ENCODE measurements at regions not wholly inside any gene's neighbourhood (a gene's known extent, or its start where the extent isn't known, plus 50 kb on each side); places are given as distances from the start of the nearest gene placed in this dataset.

- no peak overlapping the region for H2AFZ ChIP-seq (ENCODE audit: insufficient read depth, low read depth, low read length, poor library complexity, severe bottlenecking)
- intact Hi-C loops (cut with micrococcal nuclease), result no loop called here
- H3K36me3 Mint-ChIP-seq, result no peaks in the 10 kb centered on the region
Observed at GRCh38 chr5:153088538-153088937, 401.9 kb upstream of the GRIA1 start.

GRCh38 chr5:153094333-153094732 is 396.1 kb upstream of the GRIA1 start:
- intact Hi-C loops (cut with micrococcal nuclease), result no loop called here
- H3K4me1 Mint-ChIP-seq, result no peaks in the 10 kb centered on the region
- Histone ChIP-seq H4K20me1 (ENCODE audit: insufficient read depth, low read length) (no peaks in the 10 kb centered on the region), H3K4me3 (replicated peaks in 1 of 3; ENCODE audit: low read depth in 2 of 3, low read length in 3 of 3) (no peak overlapping the region), H3K36me3 (replicated peaks in 1 of 2; ENCODE audit: control insufficient read depth in 1 of 2, insufficient read depth in 2 of 2, low read length in 2 of 2) (no peaks in the 10 kb centered on the region), H3K9ac (ENCODE audit: insufficient read depth, low read length, poor library complexity, severe bottlenecking) (no peak overlapping the region), H3K79me2 (ENCODE audit: insufficient read depth, low read length) (no peaks in the 10 kb centered on the region), H3K4me1 (ENCODE audit: control insufficient read depth in 1 of 2, insufficient read depth in 2 of 2, low read length in 2 of 2) (no peaks in the 10 kb centered on the region), H3K4me2 (replicated peaks; ENCODE audit: extremely low read depth, low read length, poor library complexity, severe bottlenecking) (no peak overlapping the region), H3K27ac (ENCODE audit: low read depth in 1 of 2, low read length in 2 of 2) (no peak overlapping the region), H2AFZ (ENCODE audit: insufficient read depth, low read depth, low read length, poor library complexity, severe bottlenecking) (no peak overlapping the region), H3K27me3 (ENCODE audit: control insufficient read depth in 2 of 2, insufficient read depth in 2 of 2, low read length in 2 of 2) (no peaks in the 10 kb centered on the region), H3K9me3 (replicated peaks in 1 of 2; ENCODE audit: control insufficient read depth in 1 of 2, insufficient read depth in 1 of 2, low read length in 2 of 2) (no peaks in the 10 kb centered on the region)
- WGBS (ENCODE audit: insufficient coverage), result 90% methylated on average over 2 of the region's 3 CpGs
- H3K4me3 Mint-ChIP-seq, result no peak overlapping the region
- peaks cover 0 to 11% (median 5%) of the 10 kb centered on the region in 7 donors for H3K9me3 Mint-ChIP-seq
- no peaks in the 10 kb centered on the region for H3K36me3 Mint-ChIP-seq
- no peaks in the 10 kb centered on the region for H3K27me3 Mint-ChIP-seq (ENCODE audit: low read depth in 3 of 3)
- no peak overlapping the region for H3K27ac Mint-ChIP-seq
- no peak for DNase-seq
- TF ChIP-seq, protein P1, sequence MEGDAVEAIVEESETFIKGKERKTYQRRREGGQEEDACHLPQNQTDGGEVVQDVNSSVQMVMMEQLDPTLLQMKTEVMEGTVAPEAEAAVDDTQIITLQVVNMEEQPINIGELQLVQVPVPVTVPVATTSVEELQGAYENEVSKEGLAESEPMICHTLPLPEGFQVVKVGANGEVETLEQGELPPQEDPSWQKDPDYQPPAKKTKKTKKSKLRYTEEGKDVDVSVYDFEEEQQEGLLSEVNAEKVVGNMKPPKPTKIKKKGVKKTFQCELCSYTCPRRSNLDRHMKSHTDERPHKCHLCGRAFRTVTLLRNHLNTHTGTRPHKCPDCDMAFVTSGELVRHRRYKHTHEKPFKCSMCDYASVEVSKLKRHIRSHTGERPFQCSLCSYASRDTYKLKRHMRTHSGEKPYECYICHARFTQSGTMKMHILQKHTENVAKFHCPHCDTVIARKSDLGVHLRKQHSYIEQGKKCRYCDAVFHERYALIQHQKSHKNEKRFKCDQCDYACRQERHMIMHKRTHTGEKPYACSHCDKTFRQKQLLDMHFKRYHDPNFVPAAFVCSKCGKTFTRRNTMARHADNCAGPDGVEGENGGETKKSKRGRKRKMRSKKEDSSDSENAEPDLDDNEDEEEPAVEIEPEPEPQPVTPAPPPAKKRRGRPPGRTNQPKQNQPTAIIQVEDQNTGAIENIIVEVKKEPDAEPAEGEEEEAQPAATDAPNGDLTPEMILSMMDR (IDR thresholded peaks at IDR 0.05), result no peak

More at GRCh38 chr5:153088538-153088937, 401.9 kb upstream of the GRIA1 start:
- H3K27ac Mint-ChIP-seq, result no peak overlapping the region
- peaks cover 0 to 4% of the 10 kb centered on the region in 2 donors for H3K9me3 ChIP-seq (replicated peaks in 1 of 2; ENCODE audit: control insufficient read depth in 1 of 2, insufficient read depth in 1 of 2, low read length in 2 of 2)
- no peak overlapping the region for H3K9ac ChIP-seq (ENCODE audit: insufficient read depth, low read length, poor library complexity, severe bottlenecking)
- no CpG with 5 or more reads among the region's 1 CpG for WGBS (ENCODE audit: insufficient coverage)
- H3K36me3 ChIP-seq (replicated peaks in 1 of 2; ENCODE audit: control insufficient read depth in 1 of 2, insufficient read depth in 2 of 2, low read length in 2 of 2), result no peaks in the 10 kb centered on the region
- H3K4me3 Mint-ChIP-seq, result no peak overlapping the region
- TF ChIP-seq, protein P1 (IDR thresholded peaks at IDR 0.05), result no peak
- H3K27me3 Mint-ChIP-seq (ENCODE audit: low read depth in 3 of 3), result no peaks in the 10 kb centered on the region
- no peaks in the 10 kb centered on the region for H3K27me3 ChIP-seq (ENCODE audit: control insufficient read depth in 2 of 2, insufficient read depth in 2 of 2, low read length in 2 of 2)
- H3K4me2 ChIP-seq (replicated peaks; ENCODE audit: extremely low read depth, low read length, poor library complexity, severe bottlenecking), result no peak overlapping the region
- DNase-seq, result no peak
- H3K4me1 Mint-ChIP-seq, result no peaks in the 10 kb centered on the region
- H3K27ac ChIP-seq (ENCODE audit: low read depth in 1 of 2, low read length in 2 of 2), result no peak overlapping the region
- peaks cover 0 to 6% (median 3%) of the 10 kb centered on the region in 7 donors for H3K9me3 Mint-ChIP-seq
- H3K79me2 ChIP-seq (ENCODE audit: insufficient read depth, low read length), result no peaks in the 10 kb centered on the region
- H4K20me1 ChIP-seq (ENCODE audit: insufficient read depth, low read length), result no peaks in the 10 kb centered on the region
- H3K4me1 ChIP-seq (ENCODE audit: control insufficient read depth in 1 of 2, insufficient read depth in 2 of 2, low read length in 2 of 2), result no peaks in the 10 kb centered on the region
- no peak overlapping the region for H3K4me3 ChIP-seq (replicated peaks in 1 of 3; ENCODE audit: low read depth in 2 of 3, low read length in 3 of 3)
